CD4-positive, alpha-beta T cell (primary cell): ENCODE measurements at regions not wholly inside any gene's neighbourhood (a gene's known extent, or its start where the extent isn't known, plus 50 kb on each side); places are given as distances from the start of the nearest gene placed in this dataset.
"Not testable (repeated sequence)": the region's sequence is repeated elsewhere in the genome, so short reads cannot be mapped to it uniquely, and the experiment has no call there.

Experiments used
- ATAC-seq: fragments of 200-7000 bp; cut with Tn5 transposase; one replicate; pipeline ENCODE4 v1.10.0; 2022; ENCODE audit warnings: mild to moderate bottlenecking; ENCODE audit not compliant: poor library complexity
- CTCF ChIA-PET: fragments of 350-600 bp; sonication (Branson Sonifier 250); formaldehyde crosslinking; loops from one replicate; lab custom pipeline; 2021; ENCODE audit warnings: antibody characterized with exemption, inconsistent platforms; lab: Charles Lee
- POLR2A ChIA-PET: fragments of 350-600 bp; sonication (Branson Sonifier 250); formaldehyde crosslinking; loops from one replicate; lab custom pipeline; 2021; ENCODE audit warnings: antibody characterized with exemption, inconsistent platforms; lab: Charles Lee
- DNase-seq, 14 experiments: peaks; one replicate each; pipeline ENCODE4 v3.0.0-alpha.2; 2013 to 2020; ENCODE audit warnings: mixed read lengths in 2 of 14
- H3K27ac ChIP-seq, 2 donors: one replicate each; pipeline versions ENCODE4 v1.5.1 to v1.7.0; 2013; ENCODE audit warnings: low read length in 2 of 2, low read depth in 1 of 2, mild to moderate bottlenecking in 1 of 2
- H3K27me3 ChIP-seq, 2 experiments: 1 replicate in 1 of 2; 2 replicates in 1 of 2; pipeline versions ENCODE4 v1.6.1 to v1.7.0; 2013; ENCODE audit warnings: low read length in 2 of 2, control low read depth in 1 of 2, mild to moderate bottlenecking in 1 of 2, moderate library complexity in 1 of 2; ENCODE audit not compliant: insufficient read depth in 2 of 2, control insufficient read depth in 1 of 2
- H3K36me3 ChIP-seq: one replicate; pipeline ENCODE4 v1.6.1; 2013; ENCODE audit warnings: low read length, control low read depth; ENCODE audit not compliant: insufficient read depth
- H3K4me1 ChIP-seq: one replicate; pipeline ENCODE4 v1.6.1; 2013; ENCODE audit warnings: low read length, control low read depth; ENCODE audit not compliant: insufficient read depth
- H3K4me3 ChIP-seq: one replicate; pipeline ENCODE4 v1.5.1; 2013; ENCODE audit warnings: mild to moderate bottlenecking, low read length, moderate library complexity
- H3K9me3 ChIP-seq, 2 experiments: 1 replicate in 1 of 2; 2 replicates in 1 of 2; pipeline versions ENCODE4 v1.6.1 to v1.7.0; 2013; ENCODE audit warnings: low read length in 2 of 2, mild to moderate bottlenecking in 2 of 2, control low read depth in 1 of 2, moderate library complexity in 1 of 2; ENCODE audit not compliant: control insufficient read depth in 1 of 2, insufficient read depth in 1 of 2
- H3K27ac Mint-ChIP-seq: one replicate; pipeline ENCODE4 v1.8.0; 2020; ENCODE audit warnings: mixed read lengths
- H3K27me3 Mint-ChIP-seq: one replicate; pipeline ENCODE4 v1.8.0; 2021; ENCODE audit warnings: mixed read lengths
- H3K36me3 Mint-ChIP-seq: one replicate; pipeline ENCODE4 v1.8.0; 2021; ENCODE audit warnings: low read depth, mixed read lengths
- H3K4me1 Mint-ChIP-seq: one replicate; pipeline ENCODE4 v1.8.0; 2021; ENCODE audit warnings: low read depth, mixed read lengths
- H3K4me3 Mint-ChIP-seq: one replicate; pipeline ENCODE4 v1.8.0; 2020; ENCODE audit warnings: mild to moderate bottlenecking, mixed read lengths
- H3K9me3 Mint-ChIP-seq: one replicate; pipeline ENCODE4 v1.8.0; 2020; ENCODE audit warnings: mixed read lengths
- CTCF ChIP-seq: fragments of 200-600 bp; IDR thresholded peaks from one replicate; pipeline ENCODE4 v1.8.0; 2022; ENCODE audit warnings: antibody characterized with exemption, mild to moderate bottlenecking
- intact Hi-C, 2 experiments: fragments of 100-400 bp; cut with DNase I in 1 of 2; cut with micrococcal nuclease in 1 of 2; formaldehyde crosslinking; loops; one replicate each; pipeline versions ENCODE4 v1.15.1 to v1.9.0; 2023 to 2025; cut with DNase I, micrococcal nuclease

- ChIA-PET POLR2A (no interaction called here), CTCF (no interaction called here)
- Mint-ChIP-seq H3K36me3 (no peaks in the 10 kb centered on the region), H3K27me3 (no peaks in the 10 kb centered on the region), H3K4me3 (no peak overlapping the region), H3K4me1 (no peaks in the 10 kb centered on the region), H3K9me3 (peaks cover 21% of the 10 kb centered on the region), H3K27ac (no peak overlapping the region)
- Histone ChIP-seq H3K4me1 (no peaks in the 10 kb centered on the region), H3K36me3 (no peaks in the 10 kb centered on the region), H3K9me3 (peaks cover 4 to 17% of the 10 kb centered on the region in 2 experiments), H3K4me3 (no peak overlapping the region), H3K27ac (no peak overlapping the region), H3K27me3 (no peaks in the 10 kb centered on the region)
- ATAC-seq (no peak), DNase-seq (no peak)
- intact Hi-C loops = no loop called here
- TF ChIP-seq CTCF = no peak
Measured at GRCh38 chr2:78757191-78757590, 268.3 kb upstream of the REG3G start.

- H3K9me3 ChIP-seq = peaks cover 4 to 17% of the 10 kb centered on the region in 2 experiments
- CTCF ChIA-PET = no interaction called here
- POLR2A ChIA-PET = no interaction called here
- H3K4me1 Mint-ChIP-seq = no peaks in the 10 kb centered on the region
- H3K27me3 Mint-ChIP-seq = no peaks in the 10 kb centered on the region
- H3K9me3 Mint-ChIP-seq = peaks cover 26% of the 10 kb centered on the region
- DNase-seq = no peak
- intact Hi-C loops = no loop called here
- no peak overlapping the region for H3K27ac ChIP-seq
- H3K36me3 ChIP-seq = no peaks in the 10 kb centered on the region
- H3K36me3 Mint-ChIP-seq = no peaks in the 10 kb centered on the region
- H3K4me3 ChIP-seq = no peak overlapping the region
- no peak for ATAC-seq
- no peak for TF ChIP-seq CTCF
- no peaks in the 10 kb centered on the region for H3K27me3 ChIP-seq
- no peaks in the 10 kb centered on the region for H3K4me1 ChIP-seq
- H3K27ac Mint-ChIP-seq = no peak overlapping the region
- H3K4me3 Mint-ChIP-seq = no peak overlapping the region
Measured at GRCh38 chr2:78757640-78758039, 267.9 kb upstream of the REG3G start.

GRCh38 chr2:78758765-78759164, 266.7 kb upstream of the REG3G start:
- H3K4me1 Mint-ChIP-seq, ATAC-seq, H3K27me3 ChIP-seq, H3K27me3 Mint-ChIP-seq, H3K36me3 Mint-ChIP-seq, intact Hi-C loops, H3K36me3 ChIP-seq, H3K4me3 Mint-ChIP-seq, POLR2A ChIA-PET, H3K27ac Mint-ChIP-seq, DNase-seq, H3K4me1 ChIP-seq, CTCF ChIA-PET, H3K27ac ChIP-seq, H3K4me3 ChIP-seq: not testable (repeated sequence)
- peaks cover 4 to 17% of the 10 kb centered on the region in 2 experiments for H3K9me3 ChIP-seq
- peaks cover 29% of the 10 kb centered on the region for H3K9me3 Mint-ChIP-seq

- ChIA-PET POLR2A (no interaction called here), CTCF (interaction anchor here (0.7 kb wide), 1 partner anchor 1464 kb away, joined by 3 read pairs; no protein-coding TSS in a partner anchor)
- Mint-ChIP-seq H3K4me1 (no peaks in the 10 kb centered on the region), H3K27me3 (no peaks in the 10 kb centered on the region), H3K4me3 (no peak overlapping the region), H3K9me3 (peaks cover 17% of the 10 kb centered on the region), H3K36me3 (no peaks in the 10 kb centered on the region), H3K27ac (no peak overlapping the region)
- DNase-seq (no peak), ATAC-seq (no peak)
- TF ChIP-seq CTCF = no peak
- Histone ChIP-seq H3K36me3 (no peaks in the 10 kb centered on the region), H3K4me3 (no peak overlapping the region), H3K27ac (no peak overlapping the region), H3K9me3 (peaks cover 0 to 2% of the 10 kb centered on the region in 2 experiments), H3K27me3 (no peaks in the 10 kb centered on the region), H3K4me1 (no peaks in the 10 kb centered on the region)
- intact Hi-C loops = no loop called here
Measured at GRCh38 chr2:78766459-78766858, 259.0 kb upstream of the REG3G start.
